Ectodermal cell (in vitro differentiated cells): ENCODE measurements at regions not wholly inside any gene's neighbourhood (a gene's known extent, or its start where the extent isn't known, plus 50 kb on each side); places are given as distances from the start of the nearest gene placed in this dataset.

Experiments used
- H3K27ac ChIP-seq: 2 replicates; pipeline ENCODE4 v1.7.0; 2013; ENCODE audit warnings: mild to moderate bottlenecking, low read depth, low read length; ENCODE audit not compliant: insufficient read depth, poor library complexity, severe bottlenecking
- H3K27me3 ChIP-seq: 2 replicates; pipeline ENCODE4 v1.7.0; 2013; ENCODE audit warnings: mild to moderate bottlenecking, low read length; ENCODE audit not compliant: insufficient read depth, control insufficient read depth, poor library complexity, severe bottlenecking
- H3K36me3 ChIP-seq: one replicate; pipeline ENCODE4 v1.7.0; 2013; ENCODE audit warnings: low read length; ENCODE audit not compliant: control insufficient read depth, insufficient read depth
- H3K4me1 ChIP-seq: one replicate; pipeline ENCODE4 v1.7.0; 2013; ENCODE audit warnings: low read length; ENCODE audit not compliant: control insufficient read depth, insufficient read depth
- H3K4me3 ChIP-seq: 2 replicates; pipeline ENCODE4 v1.7.0; 2013; ENCODE audit warnings: low read depth, low read length, control low read depth; ENCODE audit not compliant: insufficient read depth
- H3K9me3 ChIP-seq: 2 replicates; pipeline ENCODE4 v1.7.0; 2013; ENCODE audit warnings: mild to moderate bottlenecking, low read length, moderate library complexity; ENCODE audit not compliant: control insufficient read depth
- WGBS, 2 experiments: methylation state at CpG; one replicate each; pipeline ENCODE4 v1.1.7; 2013; ENCODE audit warnings: missing lambda C conversion rate in 2 of 2; 5-methylcytosine and 5-hydroxymethylcytosine counted together

DNA sequence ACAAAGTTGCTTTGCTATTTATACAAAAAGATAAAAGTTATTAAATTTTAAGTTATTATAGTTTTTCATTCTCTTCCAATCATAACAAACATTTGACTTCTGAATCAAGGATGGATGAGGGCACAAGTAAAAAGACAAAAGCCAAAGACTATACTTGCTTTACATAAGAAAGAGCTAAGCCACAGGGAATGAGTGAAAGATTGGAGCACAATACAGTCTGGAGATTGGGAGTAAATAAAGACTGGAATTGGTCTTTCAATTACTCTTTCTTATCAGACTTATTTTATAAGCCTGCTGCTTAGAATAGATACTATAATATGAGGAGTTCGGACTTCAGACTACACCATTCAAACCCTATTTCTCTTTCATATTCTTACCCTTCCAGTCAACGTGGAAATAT, 1874.1 kb upstream of the PRR20A start:
- Histone ChIP-seq H3K9me3 (no peaks in the 10 kb centered on the region), H3K4me1 (no peaks in the 10 kb centered on the region), H3K27ac (no peak overlapping the region), H3K36me3 (no peaks in the 10 kb centered on the region), H3K4me3 (no peak overlapping the region), H3K27me3 (no peaks in the 10 kb centered on the region)
- WGBS, 2 experiments, result no CpG with 5 or more reads among the region's 2 CpGs

DNA sequence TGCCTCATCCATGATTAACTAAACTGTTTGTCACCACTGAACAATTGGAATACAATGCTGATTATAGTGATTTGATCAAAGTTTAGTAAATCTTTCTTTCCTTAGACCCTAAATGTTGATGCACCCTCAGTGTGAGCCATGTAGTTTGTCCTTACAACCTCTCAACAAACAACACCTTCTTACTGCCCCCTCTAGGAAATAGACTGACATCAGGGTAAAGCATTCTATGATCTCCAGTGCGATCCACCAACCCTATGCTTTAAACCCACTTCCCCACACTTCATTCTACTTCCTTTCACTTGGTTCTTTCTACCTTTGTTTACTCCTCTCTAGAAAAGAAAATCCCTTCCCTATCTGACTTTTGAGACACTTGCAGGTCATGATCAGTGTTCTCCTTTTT, 1842.5 kb upstream of the PRR20A start:
- H3K4me1 ChIP-seq, result no peaks in the 10 kb centered on the region
- H3K4me3 ChIP-seq, result no peak overlapping the region
- H3K27me3 ChIP-seq, result no peaks in the 10 kb centered on the region
- no peak overlapping the region for H3K27ac ChIP-seq
- no peaks in the 10 kb centered on the region for H3K9me3 ChIP-seq
- 90 to 94% methylated on average over 1 of the region's 1 CpG for WGBS, 2 experiments
- H3K36me3 ChIP-seq, result no peaks in the 10 kb centered on the region

DNA sequence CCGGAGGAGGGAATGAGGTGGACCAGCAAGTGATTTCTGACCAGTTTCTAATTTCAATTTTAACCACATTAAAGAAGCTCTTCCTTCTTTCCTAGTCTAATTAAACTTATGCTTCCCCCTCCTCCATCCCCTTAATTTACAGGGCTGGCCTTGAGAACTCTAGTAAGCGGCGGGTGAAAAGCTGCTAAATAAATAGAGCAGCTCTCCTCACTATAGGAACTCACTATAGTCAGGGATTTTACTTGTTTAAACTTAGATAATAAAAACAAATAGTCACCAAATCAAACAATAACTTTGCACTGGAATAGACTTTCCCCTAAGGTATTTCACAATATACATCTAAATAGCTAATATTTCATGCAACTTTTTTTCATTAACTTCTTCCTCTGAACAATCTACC, 1838.2 kb upstream of the PRR20A start:
- Histone ChIP-seq H3K9me3 (no peaks in the 10 kb centered on the region), H3K27me3 (no peaks in the 10 kb centered on the region), H3K4me1 (no peaks in the 10 kb centered on the region), H3K4me3 (no peak overlapping the region), H3K27ac (no peak overlapping the region), H3K36me3 (no peaks in the 10 kb centered on the region)
- WGBS, 2 experiments, result 98 to 100% methylated on average over 3 of the region's 3 CpGs

DNA sequence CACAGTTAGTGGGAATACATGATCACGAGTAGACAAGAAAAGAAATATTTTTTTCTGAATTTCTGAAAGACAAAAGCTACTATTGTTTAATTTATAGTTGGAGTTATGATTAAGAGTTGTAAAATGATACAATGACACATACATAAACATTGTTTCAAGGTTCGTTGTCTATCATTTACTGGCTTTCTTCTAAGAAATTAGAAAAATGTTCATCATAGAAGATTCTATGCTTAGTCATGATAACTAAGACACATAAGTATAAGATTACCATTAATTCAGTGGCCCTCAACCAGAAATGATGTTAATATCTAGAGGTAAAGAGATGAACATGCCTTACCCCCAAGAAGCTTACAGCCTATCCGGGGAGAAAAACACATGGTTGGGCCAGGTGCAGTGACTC, 1832.8 kb upstream of the PRR20A start:
- Histone ChIP-seq H3K36me3 (no peaks in the 10 kb centered on the region), H3K4me1 (no peaks in the 10 kb centered on the region), H3K27me3 (no peaks in the 10 kb centered on the region), H3K4me3 (no peak overlapping the region), H3K9me3 (no peaks in the 10 kb centered on the region), H3K27ac (no peak overlapping the region)
- WGBS, 2 experiments, result 90 to 98% methylated on average over 2 of the region's 3 CpGs

DNA sequence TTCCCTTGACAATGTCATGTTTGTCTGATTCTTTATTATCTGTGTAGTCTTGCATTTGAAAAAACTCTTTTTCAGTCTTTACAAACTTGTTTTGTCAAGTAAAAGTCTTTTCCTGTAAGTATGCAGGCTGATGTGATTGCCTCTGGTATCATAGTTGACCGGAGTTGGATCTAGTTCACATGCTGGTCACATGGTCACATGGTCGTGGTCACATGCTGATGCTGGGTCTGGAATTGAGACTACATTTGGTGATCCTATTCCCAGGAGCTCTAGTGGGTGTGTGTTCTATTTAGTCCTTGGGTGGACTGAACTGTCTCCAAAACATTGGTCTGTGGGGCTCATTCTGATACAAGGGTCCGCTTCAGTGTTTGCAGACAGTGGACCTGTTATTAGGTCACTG, 1798.8 kb upstream of the PRR20A start:
- Histone ChIP-seq H3K36me3 (no peaks in the 10 kb centered on the region), H3K4me1 (no peaks in the 10 kb centered on the region), H3K27me3 (no peaks in the 10 kb centered on the region), H3K27ac (no peak overlapping the region), H3K9me3 (no peaks in the 10 kb centered on the region), H3K4me3 (no peak overlapping the region)
- 92 to 93% methylated on average over 3 of the region's 3 CpGs for WGBS, 2 experiments

DNA sequence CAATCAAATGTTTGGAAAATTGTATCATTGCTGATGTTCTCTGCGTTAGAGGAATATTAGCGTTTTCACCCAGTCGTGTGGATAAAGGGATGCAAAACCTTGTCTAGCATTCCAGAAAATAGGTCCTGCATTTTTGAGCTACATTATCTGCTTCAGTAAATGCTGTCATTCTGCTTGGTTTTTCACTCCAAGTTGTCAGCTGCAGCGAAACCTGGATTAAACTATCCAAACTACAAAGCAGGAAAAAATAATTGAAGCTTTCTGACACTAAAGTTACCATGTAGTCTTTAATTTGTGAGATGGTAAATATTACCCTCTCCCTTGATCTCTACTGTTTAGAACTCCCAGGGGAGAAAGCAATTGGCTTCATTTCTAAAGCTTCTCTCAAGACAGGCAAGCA, 1795.5 kb upstream of the PRR20A start:
- 92 to 94% methylated on average over 4 of the region's 4 CpGs for WGBS, 2 experiments
- H3K27ac ChIP-seq, result no peak overlapping the region
- H3K4me3 ChIP-seq, result no peak overlapping the region
- no peaks in the 10 kb centered on the region for H3K36me3 ChIP-seq
- no peaks in the 10 kb centered on the region for H3K4me1 ChIP-seq
- no peaks in the 10 kb centered on the region for H3K9me3 ChIP-seq
- no peaks in the 10 kb centered on the region for H3K27me3 ChIP-seq

DNA sequence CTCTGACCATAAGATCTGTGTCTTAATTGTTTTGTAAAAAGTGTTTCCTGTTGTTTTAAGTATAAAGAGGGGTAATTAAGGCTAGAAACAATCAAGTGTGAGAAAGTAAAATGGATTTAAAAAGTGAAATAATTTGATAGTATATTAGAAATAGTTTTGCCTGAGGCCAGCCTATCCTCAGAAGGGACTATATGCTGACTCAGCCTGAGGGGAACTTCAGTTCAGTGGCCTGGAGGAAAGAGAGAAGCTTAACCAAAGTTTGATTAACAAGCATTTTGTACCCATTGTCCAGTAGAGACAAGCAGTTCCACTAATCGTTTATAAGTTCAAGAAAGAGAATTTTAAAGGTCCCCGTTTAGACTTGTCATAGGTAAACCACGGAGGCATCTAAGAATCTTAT, 1793.2 kb upstream of the PRR20A start:
- no peaks in the 10 kb centered on the region for H3K27me3 ChIP-seq
- H3K36me3 ChIP-seq, result no peaks in the 10 kb centered on the region
- H3K9me3 ChIP-seq, result no peaks in the 10 kb centered on the region
- 96% methylated on average over 3 of the region's 3 CpGs for WGBS, 2 experiments
- H3K27ac ChIP-seq, result no peak overlapping the region
- no peaks in the 10 kb centered on the region for H3K4me1 ChIP-seq
- no peak overlapping the region for H3K4me3 ChIP-seq

DNA sequence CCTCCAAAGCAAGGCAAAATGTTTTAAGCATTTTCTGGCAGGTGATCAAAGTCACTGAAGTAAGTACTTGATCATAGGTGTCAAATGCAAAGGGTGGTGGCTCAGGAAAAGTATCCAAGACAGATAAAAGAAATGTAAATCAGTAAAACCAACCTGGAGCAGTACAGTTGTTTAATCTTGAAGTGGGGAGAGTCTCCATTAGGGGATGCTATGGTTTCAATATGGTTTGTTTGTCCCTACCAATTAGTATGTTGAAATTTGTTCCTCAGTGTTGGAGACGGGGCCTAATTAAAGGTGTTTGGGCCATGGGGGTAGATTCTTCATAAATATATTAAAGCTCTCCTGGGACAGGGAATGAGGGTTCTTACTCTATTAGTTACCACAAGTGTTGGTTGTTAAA, 1781.7 kb upstream of the PRR20A start:
- H3K4me1 ChIP-seq, result no peaks in the 10 kb centered on the region
- 88 to 100% methylated on average over 1 of the region's 1 CpG for WGBS, 2 experiments
- no peaks in the 10 kb centered on the region for H3K27me3 ChIP-seq
- H3K9me3 ChIP-seq, result no peaks in the 10 kb centered on the region
- H3K36me3 ChIP-seq, result no peaks in the 10 kb centered on the region
- no peak overlapping the region for H3K27ac ChIP-seq
- no peak overlapping the region for H3K4me3 ChIP-seq

DNA sequence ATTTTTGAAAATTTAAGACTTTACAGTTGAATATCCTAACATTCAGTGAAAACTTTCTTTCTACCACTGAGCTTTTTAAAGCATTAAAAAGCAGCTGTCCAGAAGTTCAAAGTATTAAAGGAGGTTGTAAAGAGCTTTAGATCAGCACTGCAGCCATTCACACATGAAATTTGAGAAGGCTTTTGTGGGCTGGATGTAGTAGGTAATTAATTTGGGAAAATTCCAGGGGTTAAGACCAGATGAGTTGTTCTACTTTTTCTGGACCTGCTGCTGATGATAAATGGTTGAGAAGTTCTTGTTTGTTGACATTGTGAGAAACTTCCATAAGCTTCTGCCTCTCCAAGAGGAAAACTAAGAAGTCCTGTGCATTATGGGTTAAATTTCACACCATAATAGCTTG, 1779.6 kb upstream of the PRR20A start:
- Histone ChIP-seq H3K9me3 (no peaks in the 10 kb centered on the region), H3K36me3 (no peaks in the 10 kb centered on the region), H3K27me3 (no peaks in the 10 kb centered on the region), H3K4me1 (no peaks in the 10 kb centered on the region), H3K4me3 (no peak overlapping the region), H3K27ac (peak overlapping the region; percentile 20)

DNA sequence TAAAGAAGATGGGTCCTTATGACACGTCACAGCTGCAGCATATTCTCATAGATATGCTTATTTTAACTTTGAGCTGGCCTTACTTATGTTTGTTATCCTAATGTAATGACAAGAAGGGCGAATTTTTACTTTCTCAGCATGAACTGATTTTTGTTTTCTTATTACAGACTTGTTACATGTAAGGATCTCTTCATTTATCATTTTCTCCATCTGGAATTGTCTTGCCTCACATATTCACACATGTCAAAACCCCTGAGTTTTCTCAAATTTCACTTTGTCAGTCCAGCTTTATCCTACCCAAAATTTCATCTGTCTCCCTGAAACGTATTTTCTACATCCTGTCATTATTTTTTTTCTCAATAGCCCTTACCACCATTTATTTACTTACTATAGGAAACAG, 1774.0 kb upstream of the PRR20A start:
- H3K9me3 ChIP-seq, result no peaks in the 10 kb centered on the region
- H3K27me3 ChIP-seq, result no peaks in the 10 kb centered on the region
- H3K4me3 ChIP-seq, result no peak overlapping the region
- H3K4me1 ChIP-seq, result no peaks in the 10 kb centered on the region
- WGBS, 2 experiments, result 80 to 89% methylated on average over 2 to 3 of the region's 3 CpGs
- no peak overlapping the region for H3K27ac ChIP-seq
- H3K36me3 ChIP-seq, result no peaks in the 10 kb centered on the region

DNA sequence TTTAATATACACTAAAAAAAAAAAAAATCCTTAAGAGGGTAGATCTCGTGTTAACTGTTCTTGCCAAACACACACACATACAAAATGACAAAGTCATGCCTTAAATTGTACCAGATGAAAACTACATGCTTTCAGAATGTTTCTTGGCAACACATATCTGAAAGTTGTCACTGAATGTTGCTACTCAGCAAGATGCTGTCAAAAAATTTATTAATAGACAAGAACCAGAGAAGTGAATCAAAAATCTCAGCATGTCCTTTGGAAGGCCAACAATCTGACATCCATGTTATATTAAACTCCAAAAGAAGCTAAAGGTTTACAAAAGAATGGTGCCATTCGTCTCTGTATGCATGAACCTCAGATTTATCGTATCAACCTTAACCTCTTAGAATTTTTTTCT, 1746.2 kb upstream of the PRR20A start:
- H3K27ac ChIP-seq, result no peak overlapping the region
- no peaks in the 10 kb centered on the region for H3K4me1 ChIP-seq
- 95 to 98% methylated on average over 2 to 3 of the region's 3 CpGs for WGBS, 2 experiments
- no peaks in the 10 kb centered on the region for H3K27me3 ChIP-seq
- no peaks in the 10 kb centered on the region for H3K36me3 ChIP-seq
- H3K4me3 ChIP-seq, result no peak overlapping the region
- no peaks in the 10 kb centered on the region for H3K9me3 ChIP-seq
